C4-2B (cell line): ENCODE measurements at regions not wholly inside any gene's neighbourhood (a gene's known extent, or its start where the extent isn't known, plus 50 kb on each side); places are given as distances from the start of the nearest gene placed in this dataset.

Source experiments
- CTCF ChIP-seq: fragments of 450-650 bp; conservative IDR thresholded peaks from 2 replicates; pipeline ENCODE4 v1.5.1; 2017; ENCODE audit warnings: mild to moderate bottlenecking
- ZFX ChIP-seq: fragments of 450-650 bp; IDR thresholded peaks from 2 replicates; pipeline ENCODE4 v1.6.1; 2017

GRCh38 chr17:65442691-65443090 lies 118.8 kb downstream of the AXIN2 start:
- TF ChIP-seq CTCF (no peak), ZFX (no peak)
